ENCODE measurements at regions not wholly inside any gene's neighbourhood (a gene's known extent, or its start where the extent isn't known, plus 50 kb on each side); places are given as distances from the start of the nearest gene placed in this dataset.
A peak's percentile ranks its signal among the peaks of the same experiment; 100 is the strongest.

GRCh38 chr5:143649937-143650621 lies 161.9 kb upstream of the HMHB1 start:
- no peak for DNase-seq (ENCODE audit: low read depth in 1 of 2, low spot score in 1 of 2)
- TF ChIP-seq, protein P1, sequence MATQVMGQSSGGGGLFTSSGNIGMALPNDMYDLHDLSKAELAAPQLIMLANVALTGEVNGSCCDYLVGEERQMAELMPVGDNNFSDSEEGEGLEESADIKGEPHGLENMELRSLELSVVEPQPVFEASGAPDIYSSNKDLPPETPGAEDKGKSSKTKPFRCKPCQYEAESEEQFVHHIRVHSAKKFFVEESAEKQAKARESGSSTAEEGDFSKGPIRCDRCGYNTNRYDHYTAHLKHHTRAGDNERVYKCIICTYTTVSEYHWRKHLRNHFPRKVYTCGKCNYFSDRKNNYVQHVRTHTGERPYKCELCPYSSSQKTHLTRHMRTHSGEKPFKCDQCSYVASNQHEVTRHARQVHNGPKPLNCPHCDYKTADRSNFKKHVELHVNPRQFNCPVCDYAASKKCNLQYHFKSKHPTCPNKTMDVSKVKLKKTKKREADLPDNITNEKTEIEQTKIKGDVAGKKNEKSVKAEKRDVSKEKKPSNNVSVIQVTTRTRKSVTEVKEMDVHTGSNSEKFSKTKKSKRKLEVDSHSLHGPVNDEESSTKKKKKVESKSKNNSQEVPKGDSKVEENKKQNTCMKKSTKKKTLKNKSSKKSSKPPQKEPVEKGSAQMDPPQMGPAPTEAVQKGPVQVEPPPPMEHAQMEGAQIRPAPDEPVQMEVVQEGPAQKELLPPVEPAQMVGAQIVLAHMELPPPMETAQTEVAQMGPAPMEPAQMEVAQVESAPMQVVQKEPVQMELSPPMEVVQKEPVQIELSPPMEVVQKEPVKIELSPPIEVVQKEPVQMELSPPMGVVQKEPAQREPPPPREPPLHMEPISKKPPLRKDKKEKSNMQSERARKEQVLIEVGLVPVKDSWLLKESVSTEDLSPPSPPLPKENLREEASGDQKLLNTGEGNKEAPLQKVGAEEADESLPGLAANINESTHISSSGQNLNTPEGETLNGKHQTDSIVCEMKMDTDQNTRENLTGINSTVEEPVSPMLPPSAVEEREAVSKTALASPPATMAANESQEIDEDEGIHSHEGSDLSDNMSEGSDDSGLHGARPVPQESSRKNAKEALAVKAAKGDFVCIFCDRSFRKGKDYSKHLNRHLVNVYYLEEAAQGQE (IDR thresholded peaks at IDR 0.05; ENCODE audit: insufficient replicate concordance, low read depth), result no peak
- TF ChIP-seq SPI1 (IDR thresholded peaks at IDR 0.05; ENCODE audit: borderline replicate concordance, low read depth) (no peak), GABPA (IDR thresholded peaks at IDR 0.05; ENCODE audit: low read depth) (no peak), POLR2AphosphoS5 (IDR thresholded peaks at IDR 0.05; ENCODE audit: low read depth) (no peak)
- TF ChIP-seq, protein P2, sequence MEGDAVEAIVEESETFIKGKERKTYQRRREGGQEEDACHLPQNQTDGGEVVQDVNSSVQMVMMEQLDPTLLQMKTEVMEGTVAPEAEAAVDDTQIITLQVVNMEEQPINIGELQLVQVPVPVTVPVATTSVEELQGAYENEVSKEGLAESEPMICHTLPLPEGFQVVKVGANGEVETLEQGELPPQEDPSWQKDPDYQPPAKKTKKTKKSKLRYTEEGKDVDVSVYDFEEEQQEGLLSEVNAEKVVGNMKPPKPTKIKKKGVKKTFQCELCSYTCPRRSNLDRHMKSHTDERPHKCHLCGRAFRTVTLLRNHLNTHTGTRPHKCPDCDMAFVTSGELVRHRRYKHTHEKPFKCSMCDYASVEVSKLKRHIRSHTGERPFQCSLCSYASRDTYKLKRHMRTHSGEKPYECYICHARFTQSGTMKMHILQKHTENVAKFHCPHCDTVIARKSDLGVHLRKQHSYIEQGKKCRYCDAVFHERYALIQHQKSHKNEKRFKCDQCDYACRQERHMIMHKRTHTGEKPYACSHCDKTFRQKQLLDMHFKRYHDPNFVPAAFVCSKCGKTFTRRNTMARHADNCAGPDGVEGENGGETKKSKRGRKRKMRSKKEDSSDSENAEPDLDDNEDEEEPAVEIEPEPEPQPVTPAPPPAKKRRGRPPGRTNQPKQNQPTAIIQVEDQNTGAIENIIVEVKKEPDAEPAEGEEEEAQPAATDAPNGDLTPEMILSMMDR (IDR thresholded peaks at IDR 0.05; ENCODE audit: insufficient read depth, low read length), result no peak
- H3K4me3 ChIP-seq (replicated peaks; ENCODE audit: insufficient read depth, low read length), result no peak overlapping the region
- H3K27ac ChIP-seq (replicated peaks), result no peak overlapping the region
- H3K27me3 ChIP-seq (ENCODE audit: insufficient read depth, poor library complexity, severe bottlenecking), result no peaks in the 10 kb centered on the region

DNA sequence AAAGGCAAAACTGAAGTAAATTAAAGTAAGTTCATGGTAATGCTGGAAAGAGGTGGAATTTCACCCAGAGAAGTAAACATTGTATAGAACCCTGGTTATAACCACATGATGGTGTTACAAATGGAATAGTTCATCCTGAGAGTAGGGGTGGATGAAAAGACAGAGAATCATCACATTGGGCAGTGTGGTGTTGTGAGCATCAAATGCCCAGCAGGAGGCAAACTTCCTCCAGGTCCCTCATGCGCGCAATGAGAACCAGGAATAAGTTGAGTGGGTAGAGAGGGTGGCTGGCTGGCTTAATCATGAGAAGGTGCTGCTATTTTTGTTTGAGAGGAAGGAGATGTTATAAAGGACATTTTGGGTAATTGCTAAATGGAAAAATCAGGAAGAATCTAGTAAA lies 163.3 kb upstream of the HMHB1 start:
- Histone ChIP-seq H3K27me3 (ENCODE audit: insufficient read depth, poor library complexity, severe bottlenecking) (no peaks in the 10 kb centered on the region), H3K4me3 (replicated peaks; ENCODE audit: insufficient read depth, low read length) (no peak overlapping the region), H3K27ac (replicated peaks) (no peak overlapping the region)
- peak in 1 of 2 experiments; percentile 2 for DNase-seq (ENCODE audit: low read depth in 1 of 2, low spot score in 1 of 2)
- TF ChIP-seq, protein P1 (IDR thresholded peaks at IDR 0.05; ENCODE audit: insufficient replicate concordance, low read depth), result no peak
- TF ChIP-seq POLR2AphosphoS5 (IDR thresholded peaks at IDR 0.05; ENCODE audit: low read depth) (no peak), GABPA (IDR thresholded peaks at IDR 0.05; ENCODE audit: low read depth) (no peak)
- TF ChIP-seq, protein P2 (IDR thresholded peaks at IDR 0.05; ENCODE audit: insufficient read depth, low read length), result no peak

DNA sequence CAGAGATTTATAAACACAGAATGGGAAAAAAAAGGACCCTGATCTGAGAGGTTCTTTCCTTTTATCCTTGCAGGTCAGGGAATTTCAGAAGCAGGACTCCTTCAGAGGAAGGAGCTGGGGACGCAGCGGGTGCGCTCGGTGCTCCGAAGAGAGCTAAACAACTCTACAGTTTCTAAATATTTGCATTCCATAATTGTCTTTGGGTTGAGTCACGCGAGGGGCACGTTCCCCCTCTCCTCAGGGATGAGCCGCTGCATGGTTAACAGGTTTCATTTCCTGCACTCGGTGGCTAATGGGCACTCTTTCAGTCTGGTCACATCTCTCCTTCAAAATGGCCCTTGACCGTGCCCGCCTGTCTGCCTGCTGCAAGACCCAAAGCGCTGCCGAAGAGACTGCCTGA lies 165.0 kb upstream of the HMHB1 start:
- Histone ChIP-seq H3K27ac (replicated peaks) (no peak overlapping the region), H3K27me3 (ENCODE audit: insufficient read depth, poor library complexity, severe bottlenecking) (no peaks in the 10 kb centered on the region), H3K4me3 (replicated peaks; ENCODE audit: insufficient read depth, low read length) (no peak overlapping the region)
- TF ChIP-seq, protein P2 (IDR thresholded peaks at IDR 0.05; ENCODE audit: insufficient read depth, low read length), result no peak
- no peak for TF ChIP-seq SPI1 (IDR thresholded peaks at IDR 0.05; ENCODE audit: borderline replicate concordance, low read depth)
- TF ChIP-seq, protein P1 (IDR thresholded peaks at IDR 0.05; ENCODE audit: insufficient replicate concordance, low read depth), result no peak
- TF ChIP-seq GABPA (IDR thresholded peaks at IDR 0.05; ENCODE audit: low read depth), result no peak
- no peak for TF ChIP-seq POLR2AphosphoS5 (IDR thresholded peaks at IDR 0.05; ENCODE audit: low read depth)
- no peak for DNase-seq (ENCODE audit: low read depth in 1 of 2, low spot score in 1 of 2)

All from HL-60 (cell line).